BE2C (cell line): ENCODE measurements at regions not wholly inside any gene's neighbourhood (a gene's known extent, or its start where the extent isn't known, plus 50 kb on each side); places are given as distances from the start of the nearest gene placed in this dataset.

Experiments used
- DNase-seq: peaks from one replicate; pipeline ENCODE4 v3.0.0-alpha.2; 2020
- H3K27me3 ChIP-seq: fragments of 250-450 bp; sonication (Bioruptor Pico); 2 replicates; pipeline ENCODE4 v1.5.1; 2020; ENCODE audit warnings: mild to moderate bottlenecking
- H3K36me3 ChIP-seq: fragments of 250-450 bp; sonication (Bioruptor Pico); 2 replicates; pipeline ENCODE4 v1.5.1; 2020; ENCODE audit warnings: mild to moderate bottlenecking
- H3K4me1 ChIP-seq: fragments of 250-450 bp; sonication (Bioruptor Pico); 2 replicates; pipeline ENCODE4 v1.5.1; 2020
- H3K4me3 ChIP-seq: 2 replicates; pipeline ENCODE4 v1.5.1; 2011; ENCODE audit warnings: low read depth, low read length
- H3K9me3 ChIP-seq: fragments of 250-450 bp; sonication (Bioruptor Pico); 2 replicates; pipeline ENCODE4 v1.5.1; 2020
- CTCF ChIP-seq: IDR thresholded peaks from 2 replicates; pipeline ENCODE4 v1.5.1; 2012; ENCODE audit warnings: mild to moderate bottlenecking, low read depth, low read length

- no peak for TF ChIP-seq CTCF
- Histone ChIP-seq H3K9me3 (no peaks in the 10 kb centered on the region; the same call in 1 of the 2 replicates), H3K36me3 (no peaks in the 10 kb centered on the region), H3K27me3 (no peaks in the 10 kb centered on the region), H3K4me3 (no peak overlapping the region), H3K4me1 (no peaks in the 10 kb centered on the region)
- no peak for DNase-seq
Observed at GRCh38 chr20:51083447-51083846, 60.5 kb upstream of the KCNG1 start.

- Histone ChIP-seq H3K4me1 (no peaks in the 10 kb centered on the region), H3K36me3 (no peaks in the 10 kb centered on the region), H3K4me3 (no peak overlapping the region), H3K9me3 (no peaks in the 10 kb centered on the region; the same call in 1 of the 2 replicates), H3K27me3 (no peaks in the 10 kb centered on the region)
- DNase-seq = no peak
- no peak for TF ChIP-seq CTCF
Observed at GRCh38 chr20:51082988-51083387, 60.1 kb upstream of the KCNG1 start.

GRCh38 chr20:51080516-51080915 is 57.6 kb upstream of the KCNG1 start:
- Histone ChIP-seq H3K36me3 (no peaks in the 10 kb centered on the region), H3K9me3 (no peaks in the 10 kb centered on the region; the same call in 1 of the 2 replicates), H3K4me1 (no peaks in the 10 kb centered on the region), H3K27me3 (no peaks in the 10 kb centered on the region), H3K4me3 (no peak overlapping the region)
- no peak for TF ChIP-seq CTCF
- DNase-seq = no peak

GRCh38 chr20:51079488-51079887 is 56.6 kb upstream of the KCNG1 start:
- H3K27me3 ChIP-seq = no peaks in the 10 kb centered on the region
- H3K4me1 ChIP-seq = no peaks in the 10 kb centered on the region
- no peaks in the 10 kb centered on the region for H3K36me3 ChIP-seq
- H3K9me3 ChIP-seq = no peaks in the 10 kb centered on the region
- no peak for TF ChIP-seq CTCF
- H3K4me3 ChIP-seq = no peak overlapping the region
- no peak for DNase-seq

- Histone ChIP-seq H3K36me3 (no peaks in the 10 kb centered on the region), H3K9me3 (no peaks in the 10 kb centered on the region), H3K4me1 (no peaks in the 10 kb centered on the region), H3K4me3 (no peak overlapping the region), H3K27me3 (no peaks in the 10 kb centered on the region)
- TF ChIP-seq CTCF = no peak
- DNase-seq = no peak
Observed at GRCh38 chr20:51077686-51078060, 54.8 kb upstream of the KCNG1 start.

GRCh38 chr20:51076786-51077685 is 54.1 kb upstream of the KCNG1 start:
- H3K4me3 ChIP-seq = no peak overlapping the region
- H3K9me3 ChIP-seq = no peaks in the 10 kb centered on the region
- no peak for DNase-seq
- no peaks in the 10 kb centered on the region for H3K36me3 ChIP-seq
- no peak for TF ChIP-seq CTCF
- H3K4me1 ChIP-seq = no peaks in the 10 kb centered on the region
- no peaks in the 10 kb centered on the region for H3K27me3 ChIP-seq
